ENCODE measurements at regions not wholly inside any gene's neighbourhood (a gene's known extent, or its start where the extent isn't known, plus 50 kb on each side); places are given as distances from the start of the nearest gene placed in this dataset.

- H3K9me3 ChIP-seq (ENCODE audit: control insufficient read depth, low read length), result no peaks in the 10 kb centered on the region
- 85 to 98% methylated on average over 2 of the region's 2 CpGs for WGBS, 2 experiments
- H3K27me3 ChIP-seq (ENCODE audit: control insufficient read depth, insufficient read depth, low read length, poor library complexity, severe bottlenecking), result no peaks in the 10 kb centered on the region
- H3K36me3 ChIP-seq (ENCODE audit: control insufficient read depth, insufficient read depth, low read length), result no peaks in the 10 kb centered on the region
- H3K4me3 ChIP-seq (ENCODE audit: insufficient read depth, low read depth, low read length), result no peak overlapping the region
- no peak overlapping the region for H3K27ac ChIP-seq (ENCODE audit: insufficient read depth, low read depth, low read length, poor library complexity, severe bottlenecking)
- H3K4me1 ChIP-seq (ENCODE audit: control insufficient read depth, insufficient read depth, low read length), result peaks cover 4% of the 10 kb centered on the region
Observed at GRCh38 chr4:54567327-54567726, 90.4 kb upstream of the KIT start.

- no peak overlapping the region for H3K27ac ChIP-seq (ENCODE audit: insufficient read depth, low read depth, low read length, poor library complexity, severe bottlenecking)
- no peaks in the 10 kb centered on the region for H3K27me3 ChIP-seq (ENCODE audit: control insufficient read depth, insufficient read depth, low read length, poor library complexity, severe bottlenecking)
- no peak overlapping the region for H3K4me3 ChIP-seq (ENCODE audit: insufficient read depth, low read depth, low read length)
- WGBS, 2 experiments, result 83 to 84% methylated on average over 3 of the region's 3 CpGs
- H3K4me1 ChIP-seq (ENCODE audit: control insufficient read depth, insufficient read depth, low read length), result peaks cover 4% of the 10 kb centered on the region
- H3K36me3 ChIP-seq (ENCODE audit: control insufficient read depth, insufficient read depth, low read length), result no peaks in the 10 kb centered on the region
- H3K9me3 ChIP-seq (ENCODE audit: control insufficient read depth, low read length), result no peaks in the 10 kb centered on the region
Observed at GRCh38 chr4:54568184-54568583, 89.6 kb upstream of the KIT start.

GRCh38 chr4:54570822-54571221 is 86.9 kb upstream of the KIT start:
- H3K27me3 ChIP-seq (ENCODE audit: control insufficient read depth, insufficient read depth, low read length, poor library complexity, severe bottlenecking), result no peaks in the 10 kb centered on the region
- no peak overlapping the region for H3K4me3 ChIP-seq (ENCODE audit: insufficient read depth, low read depth, low read length)
- peaks cover 4% of the 10 kb centered on the region for H3K4me1 ChIP-seq (ENCODE audit: control insufficient read depth, insufficient read depth, low read length)
- H3K9me3 ChIP-seq (ENCODE audit: control insufficient read depth, low read length), result no peaks in the 10 kb centered on the region
- WGBS, 2 experiments, result 71 to 84% methylated on average over 2 of the region's 2 CpGs
- H3K36me3 ChIP-seq (ENCODE audit: control insufficient read depth, insufficient read depth, low read length), result no peaks in the 10 kb centered on the region
- no peak overlapping the region for H3K27ac ChIP-seq (ENCODE audit: insufficient read depth, low read depth, low read length, poor library complexity, severe bottlenecking)

- H3K9me3 ChIP-seq (ENCODE audit: control insufficient read depth, low read length), result no peaks in the 10 kb centered on the region
- H3K27ac ChIP-seq (ENCODE audit: insufficient read depth, low read depth, low read length, poor library complexity, severe bottlenecking), result no peak overlapping the region
- 76 to 82% methylated on average over 11 of the region's 12 CpGs for WGBS, 2 experiments
- no peaks in the 10 kb centered on the region for H3K36me3 ChIP-seq (ENCODE audit: control insufficient read depth, insufficient read depth, low read length)
- H3K4me3 ChIP-seq (ENCODE audit: insufficient read depth, low read depth, low read length), result no peak overlapping the region
- no peaks in the 10 kb centered on the region for H3K27me3 ChIP-seq (ENCODE audit: control insufficient read depth, insufficient read depth, low read length, poor library complexity, severe bottlenecking)
- H3K4me1 ChIP-seq (ENCODE audit: control insufficient read depth, insufficient read depth, low read length), result peaks cover 4% of the 10 kb centered on the region
Observed at GRCh38 chr4:54571293-54572151, 86.2 kb upstream of the KIT start.

- Histone ChIP-seq H3K4me3 (ENCODE audit: insufficient read depth, low read depth, low read length) (no peak overlapping the region), H3K27me3 (ENCODE audit: control insufficient read depth, insufficient read depth, low read length, poor library complexity, severe bottlenecking) (no peaks in the 10 kb centered on the region), H3K4me1 (ENCODE audit: control insufficient read depth, insufficient read depth, low read length) (peaks cover 4% of the 10 kb centered on the region), H3K9me3 (ENCODE audit: control insufficient read depth, low read length) (no peaks in the 10 kb centered on the region), H3K36me3 (ENCODE audit: control insufficient read depth, insufficient read depth, low read length) (no peaks in the 10 kb centered on the region), H3K27ac (ENCODE audit: insufficient read depth, low read depth, low read length, poor library complexity, severe bottlenecking) (no peak overlapping the region)
Observed at GRCh38 chr4:54572152-54572542, 85.6 kb upstream of the KIT start.

GRCh38 chr4:54574500-54574899 is 83.3 kb upstream of the KIT start:
- H3K27me3 ChIP-seq (ENCODE audit: control insufficient read depth, insufficient read depth, low read length, poor library complexity, severe bottlenecking), result no peaks in the 10 kb centered on the region
- peaks cover 4% of the 10 kb centered on the region for H3K4me1 ChIP-seq (ENCODE audit: control insufficient read depth, insufficient read depth, low read length)
- no peak overlapping the region for H3K27ac ChIP-seq (ENCODE audit: insufficient read depth, low read depth, low read length, poor library complexity, severe bottlenecking)
- H3K9me3 ChIP-seq (ENCODE audit: control insufficient read depth, low read length), result no peaks in the 10 kb centered on the region
- 91 to 100% methylated on average over 1 of the region's 1 CpG for WGBS, 2 experiments
- no peak overlapping the region for H3K4me3 ChIP-seq (ENCODE audit: insufficient read depth, low read depth, low read length)
- no peaks in the 10 kb centered on the region for H3K36me3 ChIP-seq (ENCODE audit: control insufficient read depth, insufficient read depth, low read length)

GRCh38 chr4:54575919-54576318 is 81.8 kb upstream of the KIT start:
- Histone ChIP-seq H3K9me3 (ENCODE audit: control insufficient read depth, low read length) (no peaks in the 10 kb centered on the region), H3K4me1 (ENCODE audit: control insufficient read depth, insufficient read depth, low read length) (peaks cover 4% of the 10 kb centered on the region), H3K27ac (ENCODE audit: insufficient read depth, low read depth, low read length, poor library complexity, severe bottlenecking) (no peak overlapping the region), H3K4me3 (ENCODE audit: insufficient read depth, low read depth, low read length) (no peak overlapping the region), H3K27me3 (ENCODE audit: control insufficient read depth, insufficient read depth, low read length, poor library complexity, severe bottlenecking) (no peaks in the 10 kb centered on the region), H3K36me3 (ENCODE audit: control insufficient read depth, insufficient read depth, low read length) (no peaks in the 10 kb centered on the region)
- WGBS, 2 experiments, result 69 to 75% methylated on average over 2 of the region's 2 CpGs

- Histone ChIP-seq H3K36me3 (ENCODE audit: control insufficient read depth, insufficient read depth, low read length) (no peaks in the 10 kb centered on the region), H3K4me3 (ENCODE audit: insufficient read depth, low read depth, low read length) (no peak overlapping the region)
Observed at GRCh38 chr4:54581807-54582206, 76.0 kb upstream of the KIT start.

GRCh38 chr4:54585321-54586000 is 72.3 kb upstream of the KIT start:
- Histone ChIP-seq H3K4me1 (ENCODE audit: control insufficient read depth, insufficient read depth, low read length) (no peaks in the 10 kb centered on the region), H3K9me3 (ENCODE audit: control insufficient read depth, low read length) (no peaks in the 10 kb centered on the region), H3K27ac (ENCODE audit: insufficient read depth, low read depth, low read length, poor library complexity, severe bottlenecking) (no peak overlapping the region), H3K4me3 (ENCODE audit: insufficient read depth, low read depth, low read length) (no peak overlapping the region), H3K27me3 (ENCODE audit: control insufficient read depth, insufficient read depth, low read length, poor library complexity, severe bottlenecking) (no peaks in the 10 kb centered on the region), H3K36me3 (ENCODE audit: control insufficient read depth, insufficient read depth, low read length) (no peaks in the 10 kb centered on the region)
- WGBS, 2 experiments, result 97 to 98% methylated on average over 7 to 8 of the region's 8 CpGs

More at GRCh38 chr4:54581807-54582206, 76.0 kb upstream of the KIT start:
- 60 to 81% methylated on average over 1 to 2 of the region's 2 CpGs for WGBS, 2 experiments
- H3K9me3 ChIP-seq (ENCODE audit: control insufficient read depth, low read length), result no peaks in the 10 kb centered on the region
- H3K27me3 ChIP-seq (ENCODE audit: control insufficient read depth, insufficient read depth, low read length, poor library complexity, severe bottlenecking), result no peaks in the 10 kb centered on the region
- no peak overlapping the region for H3K27ac ChIP-seq (ENCODE audit: insufficient read depth, low read depth, low read length, poor library complexity, severe bottlenecking)
- H3K4me1 ChIP-seq (ENCODE audit: control insufficient read depth, insufficient read depth, low read length), result no peaks in the 10 kb centered on the region

GRCh38 chr4:54586320-54586955 is 71.3 kb upstream of the KIT start:
- 92 to 94% methylated on average over 5 of the region's 5 CpGs for WGBS, 2 experiments
- Histone ChIP-seq H3K4me3 (ENCODE audit: insufficient read depth, low read depth, low read length) (no peak overlapping the region), H3K9me3 (ENCODE audit: control insufficient read depth, low read length) (no peaks in the 10 kb centered on the region), H3K4me1 (ENCODE audit: control insufficient read depth, insufficient read depth, low read length) (no peaks in the 10 kb centered on the region), H3K27ac (ENCODE audit: insufficient read depth, low read depth, low read length, poor library complexity, severe bottlenecking) (no peak overlapping the region), H3K36me3 (ENCODE audit: control insufficient read depth, insufficient read depth, low read length) (no peaks in the 10 kb centered on the region), H3K27me3 (ENCODE audit: control insufficient read depth, insufficient read depth, low read length, poor library complexity, severe bottlenecking) (no peaks in the 10 kb centered on the region)

All from ectodermal cell (in vitro differentiated cells).